Endothelial cell of umbilical vein (primary cell): ENCODE measurements at regions not wholly inside any gene's neighbourhood (a gene's known extent, or its start where the extent isn't known, plus 50 kb on each side); places are given as distances from the start of the nearest gene placed in this dataset.

Experiments
- BruUV-seq: library from RNA; stranded (reverse); fragments of 400-500 nt; replicated peaks from 2 replicates; lab custom pipeline; 2021; lab: Mats Ljungman, UMichigan
- CTCF ChIA-PET: fragments of 300-600, 350-600 bp; sonication (Branson Sonifier 250); formaldehyde crosslinking; loops from one replicate; lab custom pipeline; 2021; ENCODE audit warnings: antibody characterized with exemption, inconsistent platforms; lab: Charles Lee
- POLR2A ChIA-PET: fragments of 300-600, 350-600 bp; sonication (Branson Sonifier 250); formaldehyde crosslinking; loops from one replicate; lab custom pipeline; 2021; ENCODE audit warnings: antibody characterized with exemption, inconsistent platforms; lab: Charles Lee
- DNase-seq: peaks from one replicate; pipeline ENCODE4 v3.0.0-alpha.2; 2011; ENCODE audit warnings: low read depth, low spot score
- FAIRE-seq: peaks from 2 replicates; lab custom pipeline; 2011; peaks lifted over from hg19 to GRCh38; lab: Jason Lieb, UNC
- H2AFZ ChIP-seq: 2 replicates; pipeline ENCODE4 v1.6.0; 2012; ENCODE audit warnings: low read depth, low read length, control low read depth, inconsistent platforms
- H3K27ac ChIP-seq: 2 replicates; pipeline ENCODE4 v1.5.1; 2011; ENCODE audit warnings: low read depth, mild to moderate bottlenecking, control low read depth, low read length, moderate library complexity; ENCODE audit not compliant: insufficient read depth
- H3K27me3 ChIP-seq, 2 experiments: 2 replicates each; pipeline versions ENCODE4 v1.6.0 to v1.6.1; 2011; ENCODE audit warnings: low read length in 2 of 2, mixed read lengths in 1 of 2; ENCODE audit not compliant: control insufficient read depth in 2 of 2, insufficient read depth in 2 of 2
- H3K36me3 ChIP-seq, 2 experiments: 2 replicates in 1 of 2; 3 replicates in 1 of 2; pipeline ENCODE4 v1.5.1; 2011; ENCODE audit warnings: low read length in 2 of 2, mild to moderate bottlenecking in 1 of 2, moderate library complexity in 1 of 2; ENCODE audit not compliant: control insufficient read depth in 2 of 2, insufficient read depth in 2 of 2; ENCODE audit errors: extremely low read depth in 1 of 2
- H3K4me1 ChIP-seq: 3 replicates; pipeline ENCODE4 v1.5.1; 2011; ENCODE audit warnings: mild to moderate bottlenecking, low read length; ENCODE audit not compliant: control insufficient read depth, insufficient read depth; ENCODE audit errors: extremely low read depth
- H3K4me2 ChIP-seq: 2 replicates; pipeline ENCODE4 v1.6.1; 2011; ENCODE audit warnings: low read length, control low read depth, mixed read lengths; ENCODE audit not compliant: insufficient read depth
- H3K4me3 ChIP-seq, 3 experiments: fragments of 200-600 bp in 1 of 3; sonication (generic), shearing (Covaris generic) in 1 of 3; replicated peaks in 1 of 3; 2 replicates each; pipeline ENCODE4 v1.5.1; 2011 to 2016; ENCODE audit warnings: control low read depth in 3 of 3, low read length in 3 of 3, mild to moderate bottlenecking in 2 of 3, inconsistent platforms in 1 of 3, low read depth in 1 of 3, moderate library complexity in 1 of 3; ENCODE audit not compliant: insufficient read depth in 1 of 3
- H3K79me2 ChIP-seq: 2 replicates; pipeline ENCODE4 v1.6.0; 2012; ENCODE audit warnings: low read length, inconsistent platforms; ENCODE audit not compliant: control insufficient read depth, insufficient read depth
- H3K9ac ChIP-seq: replicated peaks from 2 replicates; pipeline ENCODE3; 2011; ENCODE audit warnings: low read length, control low read depth; ENCODE audit not compliant: insufficient read depth; ENCODE audit errors: extremely low read depth
- H3K9me1 ChIP-seq: replicated peaks from 3 replicates; pipeline ENCODE4 v1.6.0; 2011; ENCODE audit warnings: mild to moderate bottlenecking, low read length; ENCODE audit not compliant: control insufficient read depth, insufficient read depth; ENCODE audit errors: extremely low read depth
- H3K9me3 ChIP-seq: replicated peaks from 2 replicates; pipeline ENCODE4 v1.5.1; 2012; ENCODE audit warnings: low read length, inconsistent platforms; ENCODE audit not compliant: control insufficient read depth, insufficient read depth
- H4K20me1 ChIP-seq: replicated peaks from 2 replicates; pipeline ENCODE3; 2011; ENCODE audit warnings: mild to moderate bottlenecking, low read length; ENCODE audit not compliant: control insufficient read depth, insufficient read depth; ENCODE audit errors: extremely low read depth
- CTCF ChIP-seq, 2 donors: IDR thresholded peaks; 1 replicate in 1 of 2; 2 replicates in 1 of 2; pipeline ENCODE4 v1.5.1; 2011; ENCODE audit warnings: low read length in 2 of 2, mild to moderate bottlenecking in 2 of 2, moderate library complexity in 2 of 2, control low read depth in 1 of 2, inconsistent platforms in 1 of 2, low read depth in 1 of 2; ENCODE audit not compliant: insufficient read depth in 1 of 2; ENCODE audit errors: extremely low read depth in 1 of 2
- EZH2 ChIP-seq: IDR thresholded peaks from 2 replicates; pipeline ENCODE4 v1.6.1; 2012; ENCODE audit warnings: borderline replicate concordance, low read depth, mild to moderate bottlenecking, moderate library complexity, low read length, inconsistent platforms; ENCODE audit not compliant: severe bottlenecking
- FOS ChIP-seq: IDR thresholded peaks from 2 replicates; pipeline ENCODE4 v1.6.1; 2011; ENCODE audit warnings: mild to moderate bottlenecking, low read length, moderate library complexity, borderline replicate concordance; ENCODE audit not compliant: insufficient read depth
- GATA2 ChIP-seq: IDR thresholded peaks from 2 replicates; pipeline ENCODE4 v1.7.0; 2011; ENCODE audit warnings: low read depth, mild to moderate bottlenecking, moderate library complexity, mixed read lengths, low read length; ENCODE audit not compliant: insufficient read length, insufficient read depth
- JUN ChIP-seq: IDR thresholded peaks from 2 replicates; pipeline ENCODE4 v1.6.1; 2011; ENCODE audit warnings: borderline replicate concordance, low read depth; ENCODE audit not compliant: insufficient read length, insufficient read depth
- MAX ChIP-seq: IDR thresholded peaks from 2 replicates; pipeline ENCODE4 v1.6.1; 2011; ENCODE audit not compliant: insufficient read depth, insufficient read length
- MYC ChIP-seq: IDR thresholded peaks from one replicate; pipeline ENCODE4 v1.6.1; 2011; ENCODE audit warnings: mild to moderate bottlenecking, low read depth, low read length
- POLR2A ChIP-seq: IDR thresholded peaks from 2 replicates; pipeline ENCODE4 v1.6.1; 2012; ENCODE audit warnings: low read depth, mild to moderate bottlenecking, control low read depth, low read length
- POLR2AphosphoS5 ChIP-seq: IDR thresholded peaks from 2 replicates; pipeline ENCODE4 v1.6.1; 2012; ENCODE audit warnings: low read depth, mild to moderate bottlenecking, control low read depth, low read length, moderate library complexity; ENCODE audit not compliant: insufficient read depth
- dilution Hi-C: fragments of 300-500 bp; cut with MboI; formaldehyde crosslinking; loops from one replicate; pipeline ENCODE4 v1.15.0; 2019; ENCODE audit warnings: low sequenced_read_pairs; ENCODE audit not compliant: extremely low pct_ligation_motif_present
- intact Hi-C: fragments of 100-400 bp; cut with micrococcal nuclease; formaldehyde crosslinking; loops from one replicate; pipeline ENCODE4 v1.10.0; 2022

GRCh38 chr15:93479715-93480114 is 390.7 kb upstream of the RGMA start:
- H3K4me1 ChIP-seq = no peaks in the 10 kb centered on the region
- ChIA-PET POLR2A (no interaction called here), CTCF (no interaction called here)
- no peak overlapping the region for H3K4me3 ChIP-seq
- peaks cover 8% of the 10 kb centered on the region for H3K9me3 ChIP-seq
- H3K9ac ChIP-seq = no peak overlapping the region
- no peaks in the 10 kb centered on the region for H3K27me3 ChIP-seq
- no peaks in the 10 kb centered on the region for H3K9me1 ChIP-seq
- intact Hi-C loops (no loop called here), dilution Hi-C loops (no loop called here)
- TF ChIP-seq POLR2AphosphoS5 (no peak), CTCF (IDR thresholded peaks at IDR 0.05; ENCODE audit: extremely low read depth in 1 of 2, insufficient read depth in 1 of 2, low read depth in 1 of 2, low read length in 2 of 2) (no peak), MYC (no peak), GATA2 (no peak), EZH2 (no peak), FOS (no peak), JUN (no peak), POLR2A (no peak), MAX (no peak)
- H3K27ac ChIP-seq = no peak overlapping the region
- BruUV-seq = no TSS peak
- no peak for DNase-seq
- H3K36me3 ChIP-seq = no peaks in the 10 kb centered on the region
- H4K20me1 ChIP-seq = no peaks in the 10 kb centered on the region
- no peak for FAIRE-seq
- H3K79me2 ChIP-seq = no peaks in the 10 kb centered on the region
- H3K4me2 ChIP-seq = no peak overlapping the region
- no peak overlapping the region for H2AFZ ChIP-seq
